ENCODE measurements at regions not wholly inside any gene's neighbourhood (a gene's known extent, or its start where the extent isn't known, plus 50 kb on each side); places are given as distances from the start of the nearest gene placed in this dataset.

DNA sequence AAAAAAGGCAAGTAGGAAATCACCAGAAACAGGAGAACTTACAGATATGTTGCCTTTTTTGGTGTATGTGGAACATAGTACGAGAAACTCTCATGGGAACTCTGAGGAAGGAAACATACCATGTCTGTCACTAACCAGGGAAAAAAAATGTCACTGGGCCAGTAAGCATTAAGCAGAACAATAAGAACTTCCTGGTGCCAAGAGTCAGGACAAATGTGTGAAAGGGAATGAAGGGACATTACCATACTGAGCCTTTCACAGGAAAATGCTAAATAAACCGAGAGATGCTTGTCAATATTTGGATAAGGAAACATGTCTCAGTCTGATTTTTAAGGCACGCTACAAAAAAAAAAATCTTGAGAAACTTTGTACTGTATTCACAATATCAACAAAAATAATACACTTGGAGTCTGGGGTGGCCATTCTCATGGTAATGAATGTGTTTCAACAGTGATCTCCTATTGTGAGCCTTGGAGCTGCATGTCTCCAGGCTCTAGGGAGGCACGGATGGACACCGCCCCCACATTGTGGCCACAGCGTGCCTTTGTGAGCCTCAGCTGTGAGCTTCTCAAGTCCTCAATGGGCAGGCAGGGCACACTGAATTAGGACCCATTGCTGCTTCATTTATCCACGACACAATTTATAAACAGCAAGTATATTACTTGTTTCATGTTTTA lies 113.0 kb upstream of the ARGLU1 start:
- DNase-seq (ENCODE audit: low spot score): peak; percentile 78

DNA sequence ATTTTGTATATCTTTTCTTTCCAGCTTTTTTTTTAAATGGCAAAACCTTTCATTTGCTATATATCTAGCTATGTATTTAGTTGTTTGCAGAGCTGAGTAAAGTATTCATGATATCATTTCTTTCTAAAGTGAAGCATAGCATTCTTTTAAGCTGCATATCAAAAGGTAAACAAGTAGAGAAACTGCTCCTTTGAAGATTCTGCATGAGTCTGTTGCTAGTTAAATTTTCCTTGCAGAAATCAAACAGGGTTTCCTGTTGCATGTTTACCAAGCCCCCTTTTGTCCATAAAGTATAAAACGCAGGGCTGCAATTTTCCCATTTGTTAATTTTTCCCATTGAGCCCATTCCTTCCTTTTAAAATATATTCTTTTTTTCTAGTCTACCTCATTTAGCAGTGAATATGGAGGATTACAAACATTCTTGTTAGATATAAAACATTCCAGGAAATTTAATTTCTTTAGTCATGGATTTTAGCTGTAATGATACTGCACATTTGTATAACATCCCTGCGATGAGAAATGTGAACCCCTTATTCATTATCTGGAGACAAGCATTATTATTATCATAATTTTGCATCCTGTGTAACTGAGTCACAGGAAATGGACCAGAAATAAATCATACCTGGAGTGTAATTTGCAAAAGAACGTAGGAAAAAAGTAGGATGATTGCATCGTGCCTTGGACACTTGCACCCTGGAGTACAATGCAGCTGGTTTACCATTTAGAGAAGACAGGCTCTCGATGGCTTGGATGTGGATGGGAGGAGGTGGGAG lies 110.9 kb upstream of the ARGLU1 start:
- DNase-seq (ENCODE audit: low spot score): no peak

DNA sequence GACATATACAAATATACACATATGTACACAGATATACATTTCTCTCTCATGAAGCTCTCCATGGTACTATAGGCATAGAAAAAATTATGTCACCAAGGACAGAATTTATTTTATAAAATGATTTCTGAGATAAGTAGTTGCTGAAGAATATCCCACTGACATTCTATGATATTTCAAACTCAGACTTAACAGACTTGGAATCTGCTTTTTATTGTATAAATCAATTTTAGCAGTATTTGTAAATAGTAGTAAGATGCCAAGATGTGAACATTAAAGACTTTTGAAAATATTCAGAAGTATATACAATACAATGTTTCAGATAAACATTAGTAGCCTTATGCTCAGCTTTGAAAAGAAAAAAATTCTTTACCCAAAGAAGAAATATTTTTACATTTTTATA lies 107.4 kb upstream of the ARGLU1 start:
- no peak for DNase-seq (ENCODE audit: low spot score)

DNA sequence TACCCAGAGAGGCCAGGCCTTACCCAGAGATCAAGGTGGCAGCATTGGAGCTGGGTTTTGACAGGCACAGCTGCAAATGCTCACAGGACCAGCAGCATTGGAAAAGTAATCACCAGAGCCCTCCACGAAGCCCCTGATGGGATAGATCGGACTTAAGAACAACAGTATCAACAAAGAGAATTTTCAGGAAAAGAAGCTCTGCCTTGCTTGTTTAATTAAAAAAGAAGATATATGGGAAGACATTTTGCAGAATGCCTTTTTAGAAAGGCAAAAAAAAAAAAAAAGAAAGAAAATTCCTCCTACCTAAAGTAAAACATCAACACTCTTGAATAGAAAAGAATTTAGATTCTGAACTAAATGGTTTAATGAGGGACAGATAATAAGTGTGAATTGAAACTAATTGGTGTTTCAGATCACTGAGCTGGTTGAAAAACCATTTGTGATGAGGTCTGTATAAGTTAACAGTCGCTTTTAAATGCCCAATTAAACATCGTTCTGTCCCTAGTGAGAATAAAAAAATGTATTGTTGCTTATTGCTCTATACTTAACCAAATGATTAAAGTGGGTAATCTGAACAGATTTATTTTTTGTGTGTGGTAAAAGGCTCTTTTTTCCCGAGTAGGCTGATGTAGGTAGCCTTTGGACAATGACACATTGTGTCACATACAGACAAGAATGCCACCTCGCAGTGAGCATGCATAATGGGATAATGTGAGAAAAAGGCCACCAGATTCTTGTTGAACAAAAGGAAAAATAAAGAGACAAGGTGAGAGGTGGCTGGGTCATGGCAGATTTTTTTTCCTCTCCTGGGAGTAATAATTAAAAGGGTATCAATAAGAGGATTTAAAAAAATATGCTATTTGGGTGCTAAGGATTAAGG lies 93.0 kb upstream of the ARGLU1 start:
- no peak for DNase-seq (ENCODE audit: low spot score)

DNA sequence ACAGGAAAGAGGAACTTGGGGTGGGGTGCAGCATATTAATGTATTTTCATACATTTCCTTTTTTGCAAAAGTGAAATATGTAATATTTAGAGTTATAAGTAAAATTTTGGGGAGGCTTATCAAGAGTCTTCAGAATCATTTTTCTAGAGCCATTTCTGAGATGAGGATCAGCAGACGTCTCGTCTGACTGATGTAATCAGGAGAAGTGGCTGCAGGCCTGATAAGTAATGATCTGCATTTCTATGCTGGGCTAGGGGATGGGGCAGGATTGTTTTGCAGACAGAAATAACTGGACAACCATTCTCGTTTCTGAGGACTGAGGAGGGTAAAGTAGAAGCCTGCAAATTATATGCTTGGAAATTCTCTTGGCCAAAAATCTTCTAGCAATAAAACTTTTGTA lies 89.2 kb upstream of the ARGLU1 start:
- no peak for DNase-seq (ENCODE audit: low spot score)

DNA sequence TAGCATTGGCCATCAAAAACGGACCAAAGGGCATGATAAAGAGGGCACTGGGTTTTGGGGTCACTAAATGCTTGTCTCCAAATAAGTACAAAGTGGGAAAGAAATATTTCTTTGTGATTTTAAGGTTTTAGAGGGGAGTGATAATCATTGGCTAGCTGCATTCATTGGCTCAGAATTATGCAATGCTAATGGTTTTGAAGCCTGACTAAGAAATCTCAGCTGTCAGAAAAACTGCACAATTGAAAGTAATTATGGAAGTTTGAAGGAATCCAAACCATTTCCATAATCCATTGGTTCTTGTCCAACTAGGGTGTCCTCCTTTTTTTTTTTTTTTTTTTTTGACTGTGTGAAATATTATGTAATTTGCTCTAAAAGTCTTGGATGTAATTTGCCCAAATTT lies 88.2 kb upstream of the ARGLU1 start:
- no peak for DNase-seq (ENCODE audit: low spot score)

DNA sequence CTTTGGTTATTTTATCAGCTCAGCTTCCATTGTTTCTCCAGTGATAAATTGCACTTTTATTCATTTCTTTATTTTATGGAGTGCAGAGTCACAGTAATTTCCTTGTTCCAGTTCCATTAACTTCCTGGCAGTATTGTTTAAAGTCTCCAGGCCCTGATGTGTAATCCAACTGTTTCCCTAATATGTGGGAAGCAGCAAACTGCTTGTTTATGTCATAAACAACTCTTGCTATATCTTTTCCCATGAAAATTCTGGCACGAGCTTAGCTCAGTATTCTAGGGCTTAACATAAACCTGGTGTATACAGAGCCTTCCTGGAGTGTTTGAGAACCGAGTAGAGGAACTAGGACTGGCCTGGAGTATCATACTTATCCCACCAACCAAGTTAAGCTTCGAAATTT lies 83.5 kb upstream of the ARGLU1 start:
- DNase-seq (ENCODE audit: low spot score): no peak

DNA sequence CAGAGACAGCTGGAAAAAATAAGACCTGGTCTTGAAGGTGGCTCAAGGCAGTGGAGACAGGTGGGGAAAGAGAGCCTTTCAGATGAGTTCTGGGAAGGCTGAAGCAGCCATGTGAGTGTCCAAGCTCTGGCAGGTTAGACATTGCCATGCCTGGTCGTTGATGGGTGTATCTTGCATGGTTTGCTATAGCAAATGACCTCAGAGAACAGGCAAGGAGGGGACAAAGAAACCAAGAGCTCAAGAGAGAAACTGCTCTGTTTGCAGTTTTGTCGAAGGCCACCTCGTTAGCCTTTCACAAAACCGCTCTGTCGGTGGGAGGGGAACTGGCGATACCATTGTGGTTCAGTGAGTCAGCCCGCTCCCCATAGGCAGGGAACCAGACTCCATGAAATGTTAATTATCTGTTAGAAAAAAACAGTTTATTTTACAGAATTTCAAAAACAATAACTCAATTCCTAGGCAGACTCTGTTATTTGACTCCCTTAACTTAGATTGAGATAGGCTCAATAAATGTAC lies 82.8 kb upstream of the ARGLU1 start:
- no peak for DNase-seq (ENCODE audit: low spot score)

DNA sequence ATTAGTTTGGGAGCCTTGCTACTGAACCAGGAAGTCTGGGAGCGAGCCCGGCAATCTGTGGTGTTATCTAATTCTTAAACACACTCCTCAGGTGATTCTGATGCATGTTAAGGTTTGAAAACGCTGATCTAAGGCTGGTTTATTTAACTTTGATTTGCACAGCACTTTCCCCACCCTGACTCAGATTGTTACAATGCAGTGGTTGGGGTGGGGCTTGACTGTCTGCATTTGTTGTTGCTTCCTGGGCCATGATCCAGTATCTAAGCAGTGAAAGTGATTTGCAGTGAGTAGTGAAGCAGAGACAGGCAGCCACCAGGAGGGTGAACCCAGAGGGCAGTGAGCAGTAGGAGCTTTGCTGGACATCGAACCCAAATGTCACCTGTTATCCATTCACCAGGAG lies 81.6 kb upstream of the ARGLU1 start:
- DNase-seq (ENCODE audit: low spot score): no peak

DNA sequence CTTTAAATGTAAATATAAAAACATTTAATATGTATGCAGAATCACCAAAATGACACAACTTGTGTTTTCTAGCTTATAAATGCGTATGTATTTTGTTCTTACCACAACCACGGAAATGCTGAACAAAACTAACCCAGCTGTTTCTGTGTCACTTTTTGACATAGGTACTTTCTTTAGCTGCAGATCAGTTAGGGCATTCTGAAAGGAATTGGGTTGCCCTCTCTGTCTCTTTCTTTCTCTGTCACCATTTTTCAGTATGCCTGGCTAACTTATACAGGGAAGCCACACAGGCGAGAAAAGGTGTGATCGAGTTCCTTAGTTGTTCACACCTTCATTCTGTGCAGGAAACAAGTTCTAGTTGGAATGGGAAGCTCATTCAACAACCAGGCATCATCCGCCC lies 72.6 kb upstream of the ARGLU1 start:
- no peak for DNase-seq (ENCODE audit: low spot score)

DNA sequence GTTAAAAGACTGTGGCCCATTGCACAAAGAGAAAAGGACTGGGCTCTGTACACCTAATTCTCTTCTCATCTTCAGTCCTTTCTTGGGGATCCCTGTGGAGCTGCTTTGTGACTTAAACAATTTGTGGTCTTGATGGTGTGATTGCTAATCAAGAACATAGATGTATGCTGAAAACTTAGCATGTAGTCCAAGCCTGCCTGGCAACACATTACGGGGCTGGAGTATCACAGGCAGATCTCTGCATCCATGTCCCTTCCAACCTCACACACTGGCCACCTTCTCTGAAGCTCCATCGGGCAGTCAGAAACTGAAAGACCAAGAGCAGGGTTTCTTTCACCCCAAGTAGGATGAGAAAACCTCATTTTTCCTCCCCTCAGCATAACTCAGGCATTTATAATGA lies 69.6 kb upstream of the ARGLU1 start:
- no peak for DNase-seq (ENCODE audit: low spot score)

DNA sequence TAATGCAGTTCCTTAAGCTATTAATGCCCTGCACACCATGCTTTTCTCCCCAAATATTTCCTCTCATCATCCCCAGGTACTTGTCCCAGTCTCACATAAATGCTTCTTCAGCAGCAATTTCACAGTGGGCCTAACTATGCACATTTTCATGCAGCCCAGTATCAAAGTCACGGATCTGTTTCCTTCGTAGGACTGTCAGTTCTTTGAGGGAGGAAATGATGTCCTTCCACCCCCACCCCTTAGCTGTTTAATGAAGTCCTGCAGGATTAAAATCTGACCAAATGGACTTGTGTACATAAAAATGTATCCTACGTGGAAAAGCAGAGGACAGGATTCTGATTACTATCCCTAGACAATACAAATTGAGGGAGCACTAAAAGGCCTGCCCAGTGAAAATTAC lies 68.6 kb upstream of the ARGLU1 start:
- no peak for DNase-seq (ENCODE audit: low spot score)

DNA sequence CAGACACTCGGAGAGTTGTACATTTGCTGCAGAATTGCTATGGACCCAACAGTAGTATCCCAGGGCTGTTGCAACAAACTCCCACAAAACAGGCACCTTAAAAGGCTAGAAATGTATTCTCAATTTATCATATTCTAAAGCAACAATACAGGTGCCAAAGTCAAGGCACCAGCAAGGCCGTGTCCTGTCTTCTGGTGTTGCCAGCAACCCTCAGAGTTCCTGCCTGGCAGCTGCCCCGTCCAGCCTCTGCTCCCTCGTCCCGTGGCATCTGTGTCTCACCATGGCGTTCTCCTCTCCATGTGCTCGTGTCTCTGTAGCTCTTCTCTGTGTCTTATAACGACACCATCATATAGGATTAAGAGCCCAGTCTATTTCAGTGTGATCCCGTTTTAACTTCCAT lies 67.7 kb upstream of the ARGLU1 start:
- no peak for DNase-seq (ENCODE audit: low spot score)

DNA sequence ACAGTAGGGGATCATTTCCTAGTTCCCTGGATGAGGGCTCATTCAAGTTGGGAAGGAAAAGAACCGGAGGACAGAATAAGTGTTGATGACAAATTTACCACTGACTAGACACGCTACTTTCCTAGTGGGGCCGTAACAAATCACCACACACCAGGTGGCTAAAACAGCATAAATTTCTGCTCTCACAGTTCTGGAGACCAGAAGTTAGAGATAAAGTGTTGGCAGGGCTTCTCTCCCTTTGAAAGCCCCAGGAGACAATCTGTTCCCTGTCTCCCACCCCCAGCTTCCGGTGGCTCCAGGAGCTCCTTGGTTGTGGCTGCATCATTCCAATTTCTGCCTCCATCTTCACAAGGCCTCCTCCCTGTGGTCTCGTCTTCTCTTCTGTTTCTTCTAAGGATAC lies 65.4 kb upstream of the ARGLU1 start:
- DNase-seq (ENCODE audit: low spot score): no peak

DNA sequence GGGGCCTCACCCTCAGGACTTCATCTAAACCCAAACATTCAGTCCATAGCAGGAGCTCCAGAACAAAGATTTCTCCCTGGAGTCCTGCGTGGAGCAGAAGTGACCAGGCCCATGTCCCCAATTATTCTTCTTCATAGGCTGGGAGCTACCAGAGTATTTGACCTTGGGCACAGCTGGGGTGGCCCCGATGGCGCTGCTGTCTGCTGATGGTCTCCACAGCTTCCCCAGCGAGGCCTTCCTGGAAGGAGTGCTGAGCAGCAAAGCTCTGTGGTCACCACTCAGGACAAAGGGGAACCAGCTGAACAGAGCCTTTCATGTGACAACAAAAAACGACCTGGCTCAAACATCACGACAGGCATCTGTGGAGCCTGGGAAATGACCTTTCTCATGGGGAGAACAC lies 62.7 kb upstream of the ARGLU1 start:
- no peak for DNase-seq (ENCODE audit: low spot score)

DNA sequence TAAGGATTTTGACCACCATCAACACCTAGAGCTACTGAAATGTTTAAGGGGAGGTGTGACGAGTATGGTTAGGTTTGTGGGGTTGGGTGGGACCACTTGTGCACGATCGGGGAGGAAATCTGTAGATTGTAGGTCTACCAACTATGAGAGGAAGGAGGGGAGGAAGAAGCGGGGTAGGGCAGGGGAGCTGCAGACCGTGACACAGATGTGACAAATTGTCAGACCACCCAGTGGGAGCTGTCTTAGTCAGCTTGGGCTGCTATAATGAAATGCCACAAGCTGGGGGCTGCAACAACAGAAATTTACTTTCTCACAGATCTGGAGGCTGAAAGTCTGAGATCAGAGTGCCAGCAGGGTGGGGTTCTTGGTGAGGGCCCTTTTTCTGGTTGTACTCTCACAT lies 62.2 kb upstream of the ARGLU1 start:
- DNase-seq (ENCODE audit: low spot score): no peak

DNA sequence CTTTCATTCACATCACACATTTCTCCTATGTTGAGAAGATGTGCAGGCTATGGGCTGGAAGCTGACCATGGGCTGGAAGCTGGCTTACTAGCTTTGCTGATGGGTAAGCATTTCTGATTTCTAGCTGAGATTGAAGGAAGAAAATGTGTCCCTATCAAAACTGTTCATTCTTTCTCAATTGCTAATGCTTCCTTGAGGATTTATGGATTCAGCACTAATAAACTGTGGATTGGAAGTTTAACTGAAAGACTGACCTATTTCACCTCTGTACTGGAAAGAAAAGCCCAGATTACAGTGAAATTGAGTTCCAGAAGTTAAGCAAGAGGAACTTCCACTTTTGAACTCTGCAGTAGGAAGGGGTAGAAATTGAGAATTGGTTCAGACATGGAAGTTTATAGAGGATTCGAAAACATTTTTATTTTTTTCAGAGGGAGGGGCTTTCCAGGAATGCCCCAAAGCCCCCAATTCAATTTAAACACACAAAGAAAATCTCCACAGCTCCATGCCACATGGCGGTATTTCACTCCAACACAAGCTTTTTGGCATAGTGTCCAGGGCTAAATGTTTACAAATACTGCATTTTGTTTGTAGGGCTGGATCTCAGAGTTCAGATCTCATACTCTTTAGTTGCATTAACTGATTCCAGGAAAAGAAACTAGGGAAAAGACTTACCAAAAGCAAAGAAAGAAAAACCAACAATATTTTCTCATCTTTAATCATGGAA lies 61.2 kb upstream of the ARGLU1 start:
- no peak for DNase-seq (ENCODE audit: low spot score)

DNA sequence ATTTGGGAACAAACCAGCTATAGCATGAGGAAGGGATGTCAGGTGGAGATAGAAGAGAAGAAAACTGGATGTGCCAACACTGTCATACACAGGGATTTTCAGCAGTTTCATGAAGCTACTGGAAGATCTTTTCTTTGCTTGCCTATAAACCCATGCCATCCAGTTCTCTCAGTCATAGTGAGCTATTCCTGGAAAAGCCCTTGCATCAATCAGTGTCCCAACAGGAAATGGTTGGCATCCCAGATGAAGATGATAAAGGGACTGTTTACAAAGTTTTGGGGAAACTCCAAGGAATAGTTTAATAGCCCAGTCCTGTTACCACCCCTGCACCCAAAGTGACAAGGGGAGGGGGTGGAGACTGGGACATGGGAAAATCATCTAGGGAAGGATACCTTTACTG lies 58.5 kb upstream of the ARGLU1 start:
- no peak for DNase-seq (ENCODE audit: low spot score)

DNA sequence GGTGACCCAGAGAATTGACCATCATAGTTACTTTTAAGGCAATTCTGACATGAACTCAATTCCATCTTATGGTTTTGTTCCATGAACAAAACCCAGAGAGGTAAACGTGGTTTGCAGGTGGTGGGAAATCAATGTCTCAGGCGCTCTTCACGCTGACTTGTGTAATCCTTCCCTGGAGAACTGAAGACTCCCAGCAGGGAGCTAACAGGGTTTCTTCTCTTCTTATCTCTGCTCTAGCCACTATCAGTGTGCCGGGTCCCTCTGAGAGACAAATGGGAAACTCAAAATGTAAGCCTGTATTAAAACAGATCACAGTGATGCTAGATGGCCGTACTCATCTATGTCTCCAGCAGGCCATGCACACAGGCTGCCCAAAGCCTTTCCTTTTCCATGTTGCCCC lies 57.6 kb upstream of the ARGLU1 start:
- DNase-seq (ENCODE audit: low spot score): no peak

DNA sequence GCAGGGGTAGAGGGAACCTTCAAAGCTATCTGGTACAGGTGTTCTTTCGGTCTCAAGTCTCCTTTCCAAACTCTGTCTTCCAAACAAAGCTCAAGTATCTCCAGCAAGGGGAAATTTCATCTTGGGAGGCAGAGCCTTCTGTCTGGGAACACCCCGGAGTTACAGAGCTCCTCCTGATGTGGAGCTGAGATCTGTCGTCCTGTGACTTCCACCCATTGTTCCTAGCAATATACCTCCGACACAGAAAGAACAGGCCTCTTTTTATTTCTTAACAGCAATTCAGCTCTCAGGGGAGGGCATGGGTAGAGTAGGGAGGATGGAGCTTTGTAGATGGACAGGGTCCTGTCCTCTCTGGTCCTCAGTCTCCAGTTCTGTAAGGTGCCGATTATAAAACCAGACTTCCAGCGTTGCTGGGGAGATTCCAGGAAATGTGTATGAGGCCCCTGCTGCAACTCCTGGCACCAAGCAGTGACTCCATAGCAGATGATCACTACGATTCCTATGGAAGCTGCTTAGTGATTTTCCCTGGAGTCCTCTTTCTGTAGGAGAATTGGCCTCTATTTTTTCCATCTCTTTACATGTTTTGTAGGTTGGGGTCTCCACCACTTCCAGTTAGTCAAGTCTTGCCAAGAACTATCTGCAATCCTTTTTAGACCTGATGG lies 56.0 kb upstream of the ARGLU1 start:
- DNase-seq (ENCODE audit: low spot score): no peak

DNA sequence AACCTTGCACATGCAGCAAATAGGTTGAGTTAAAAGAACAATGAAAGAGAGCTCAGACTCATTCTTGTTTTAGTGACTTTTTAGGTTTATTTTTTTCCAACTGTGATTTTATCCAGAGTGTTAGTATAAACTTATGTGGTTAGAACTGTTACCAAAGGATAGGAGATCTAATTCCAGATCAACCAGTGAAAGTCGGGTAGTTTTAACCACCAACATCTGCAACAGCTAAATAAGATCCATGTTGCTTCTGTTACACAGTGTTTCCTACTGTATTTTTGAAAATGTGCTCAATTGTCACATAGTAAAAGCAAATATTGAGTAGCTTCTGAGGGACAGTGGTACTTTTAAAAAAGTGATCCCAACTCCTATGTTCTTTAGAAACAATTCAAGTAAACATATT lies 53.9 kb upstream of the ARGLU1 start:
- DNase-seq (ENCODE audit: low spot score): no peak

Data from Ammon's horn (tissue), 1 donor.